Loucy (cell line): ENCODE measurements at regions not wholly inside any gene's neighbourhood (a gene's known extent, or its start where the extent isn't known, plus 50 kb on each side); places are given as distances from the start of the nearest gene placed in this dataset.

Experiments
- EZH2phosphoT487 ChIP-seq: fragments of 200-600 bp; IDR thresholded peaks from 2 replicates; pipeline ENCODE4 v1.6.1; 2018; ENCODE audit warnings: antibody characterized with exemption, mild to moderate bottlenecking, moderate library complexity, borderline replicate concordance
- TF ChIP-seq, protein P1 (sequence below): fragments of 200-600 bp; sonication (generic); conservative IDR thresholded peaks from 2 replicates; pipeline ENCODE4 v1.5.1; 2014; ENCODE audit warnings: mild to moderate bottlenecking, antibody characterized with exemption, low read length

DNA sequence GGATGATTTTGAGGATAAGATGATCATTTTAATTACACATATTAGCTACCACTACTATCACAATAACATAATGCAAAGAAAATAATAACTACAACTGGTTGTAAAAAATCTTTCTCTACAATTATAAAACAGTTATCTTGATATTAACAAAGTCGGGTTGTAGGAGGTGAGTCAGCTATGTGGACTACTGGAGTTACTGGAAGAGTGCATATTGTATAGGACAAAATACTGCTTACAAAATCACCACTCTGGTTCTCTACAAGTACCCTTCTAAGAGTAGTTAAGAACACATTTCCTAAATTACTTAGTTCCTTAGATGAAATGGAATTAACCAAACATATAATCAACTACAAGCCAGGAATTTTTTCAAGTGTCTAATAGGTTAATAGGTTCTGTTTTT, 74.1 kb downstream of the HYCC1 start:
- TF ChIP-seq, protein P1, sequence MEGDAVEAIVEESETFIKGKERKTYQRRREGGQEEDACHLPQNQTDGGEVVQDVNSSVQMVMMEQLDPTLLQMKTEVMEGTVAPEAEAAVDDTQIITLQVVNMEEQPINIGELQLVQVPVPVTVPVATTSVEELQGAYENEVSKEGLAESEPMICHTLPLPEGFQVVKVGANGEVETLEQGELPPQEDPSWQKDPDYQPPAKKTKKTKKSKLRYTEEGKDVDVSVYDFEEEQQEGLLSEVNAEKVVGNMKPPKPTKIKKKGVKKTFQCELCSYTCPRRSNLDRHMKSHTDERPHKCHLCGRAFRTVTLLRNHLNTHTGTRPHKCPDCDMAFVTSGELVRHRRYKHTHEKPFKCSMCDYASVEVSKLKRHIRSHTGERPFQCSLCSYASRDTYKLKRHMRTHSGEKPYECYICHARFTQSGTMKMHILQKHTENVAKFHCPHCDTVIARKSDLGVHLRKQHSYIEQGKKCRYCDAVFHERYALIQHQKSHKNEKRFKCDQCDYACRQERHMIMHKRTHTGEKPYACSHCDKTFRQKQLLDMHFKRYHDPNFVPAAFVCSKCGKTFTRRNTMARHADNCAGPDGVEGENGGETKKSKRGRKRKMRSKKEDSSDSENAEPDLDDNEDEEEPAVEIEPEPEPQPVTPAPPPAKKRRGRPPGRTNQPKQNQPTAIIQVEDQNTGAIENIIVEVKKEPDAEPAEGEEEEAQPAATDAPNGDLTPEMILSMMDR = no peak
- TF ChIP-seq EZH2phosphoT487 = no peak
